ENCODE measurements at regions not wholly inside any gene's neighbourhood (a gene's known extent, or its start where the extent isn't known, plus 50 kb on each side); places are given as distances from the start of the nearest gene placed in this dataset.
A peak's percentile ranks its signal among the peaks of the same experiment; 100 is the strongest.

DNA sequence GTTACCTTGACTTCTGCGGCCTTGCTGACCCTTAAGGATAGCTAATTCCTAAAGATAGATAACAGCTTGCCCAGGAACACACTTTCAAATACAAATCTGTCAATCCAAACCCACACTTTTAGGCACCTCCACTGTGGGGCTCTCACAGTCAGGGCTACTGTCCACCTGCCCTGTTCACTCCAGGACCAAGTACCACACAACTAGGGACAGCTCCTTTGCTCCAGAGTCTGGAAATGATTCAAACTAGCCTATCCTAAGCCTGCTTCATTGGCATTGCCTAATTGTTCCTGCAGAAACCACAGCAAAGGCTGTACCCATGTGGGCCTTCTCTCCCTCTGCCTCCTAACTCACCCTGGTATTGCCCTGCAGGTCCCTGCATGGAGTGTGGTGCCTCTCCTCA lies 538.9 kb upstream of the IGFBP3 start:
- no peaks in the 10 kb centered on the region for H4K20me1 ChIP-seq (ENCODE audit: insufficient read depth)
- no peak overlapping the region for H2AFZ ChIP-seq
- H3K36me3 ChIP-seq (ENCODE audit: low read depth): no peaks in the 10 kb centered on the region
- no peak overlapping the region for H3K27ac ChIP-seq
- H3K4me1 ChIP-seq (ENCODE audit: insufficient read depth): peaks cover 20% of the 10 kb centered on the region
- DNase-seq: peak; percentile 15
- no peak overlapping the region for H3K9ac ChIP-seq
- H3K9me3 ChIP-seq (ENCODE audit: low read depth): no peaks in the 10 kb centered on the region
- H3K4me2 ChIP-seq (ENCODE audit: unreplicated experiment): no peak overlapping the region
- 89 to 92% methylated on average over 1 of the region's 1 CpG for WGBS, 2 experiments (ENCODE audit: low coverage in 1 of 2, low lambda C conversion rate in 2 of 2, missing lambda C conversion rate in 2 of 2)
- H3F3A ChIP-seq (ENCODE audit: insufficient read depth): peaks cover 13% of the 10 kb centered on the region
- no peaks in the 10 kb centered on the region for H3K9me2 ChIP-seq (ENCODE audit: insufficient read depth)
- TF ChIP-seq EZH2phosphoT487 (IDR thresholded peaks at IDR 0.05; ENCODE audit: insufficient read depth, low read depth) (no peak), EZH2 (IDR thresholded peaks at IDR 0.05; ENCODE audit: insufficient read depth, poor library complexity, severe bottlenecking) (no peak)
- H3K79me2 ChIP-seq (ENCODE audit: insufficient read depth): no peaks in the 10 kb centered on the region
- no peaks in the 10 kb centered on the region for H3K27me3 ChIP-seq (replicated peaks; ENCODE audit: insufficient read depth)
- in situ Hi-C loops (cut with MboI): no loop called here
- H3K4me3 ChIP-seq: no peak overlapping the region

DNA sequence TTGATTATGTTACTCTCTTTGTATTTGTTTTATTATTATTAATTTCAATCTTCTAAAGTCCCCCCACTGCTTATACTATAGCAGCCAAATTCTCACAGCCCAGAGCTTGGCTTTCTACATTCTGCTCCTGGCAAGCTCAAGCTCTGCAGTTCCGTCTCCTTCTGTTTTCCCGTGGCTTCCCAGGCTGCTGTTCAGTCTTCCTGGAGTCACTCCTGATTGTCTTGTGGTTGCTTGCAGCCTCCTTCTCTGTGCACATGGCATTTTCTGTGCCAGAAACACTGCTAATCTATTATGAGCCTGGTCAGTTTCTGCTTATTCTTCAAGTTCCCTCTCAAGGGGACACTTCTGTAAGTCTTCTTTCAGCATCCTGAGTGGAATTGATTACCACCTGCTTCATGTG lies 533.7 kb upstream of the IGFBP3 start:
- Histone ChIP-seq H3K9me2 (ENCODE audit: insufficient read depth) (no peaks in the 10 kb centered on the region), H2AFZ (no peak overlapping the region), H3K4me1 (ENCODE audit: insufficient read depth) (peaks cover 36% of the 10 kb centered on the region), H3K9me3 (ENCODE audit: low read depth) (no peaks in the 10 kb centered on the region), H3K79me2 (ENCODE audit: insufficient read depth) (no peaks in the 10 kb centered on the region), H3F3A (ENCODE audit: insufficient read depth) (peaks cover 26% of the 10 kb centered on the region), H4K20me1 (ENCODE audit: insufficient read depth) (no peaks in the 10 kb centered on the region), H3K4me3 (no peak overlapping the region), H3K4me2 (ENCODE audit: unreplicated experiment) (no peak overlapping the region), H3K36me3 (ENCODE audit: low read depth) (no peaks in the 10 kb centered on the region), H3K27me3 (replicated peaks; ENCODE audit: insufficient read depth) (no peaks in the 10 kb centered on the region), H3K9ac (no peak overlapping the region), H3K27ac (no peak overlapping the region)
- 62 to 74% methylated on average over 2 of the region's 2 CpGs for WGBS, 2 experiments (ENCODE audit: low coverage in 1 of 2, low lambda C conversion rate in 2 of 2, missing lambda C conversion rate in 2 of 2)
- DNase-seq: peak; percentile 16
- TF ChIP-seq EZH2phosphoT487 (IDR thresholded peaks at IDR 0.05; ENCODE audit: insufficient read depth, low read depth) (no peak), EZH2 (IDR thresholded peaks at IDR 0.05; ENCODE audit: insufficient read depth, poor library complexity, severe bottlenecking) (no peak)
- in situ Hi-C loops (cut with MboI): no loop called here

DNA sequence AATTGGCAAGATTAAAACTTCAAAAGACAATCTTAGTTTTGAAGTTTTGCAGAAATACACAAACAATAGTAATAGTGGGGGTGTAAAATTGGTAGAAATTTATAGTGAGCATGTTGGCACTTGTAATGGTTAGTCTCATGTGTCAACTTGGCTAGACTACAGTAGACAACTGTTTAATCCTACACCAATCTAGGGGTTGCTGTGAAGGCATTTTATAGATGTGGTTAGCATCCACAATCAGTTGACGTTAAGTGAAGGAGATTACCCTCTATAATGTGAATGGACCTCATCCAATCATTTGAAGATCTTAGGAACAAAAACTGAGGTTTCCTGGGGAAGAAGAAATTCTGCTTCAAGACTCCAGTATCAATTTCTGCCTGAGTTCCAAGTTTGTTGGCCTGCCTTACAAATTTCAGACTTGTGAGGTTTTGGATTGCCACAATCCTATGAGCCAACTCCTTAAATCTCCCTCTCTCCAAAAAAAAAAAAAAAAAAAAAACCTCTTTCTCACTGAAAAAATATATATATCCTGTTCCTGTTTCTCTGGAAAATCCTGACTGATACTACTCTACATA lies 531.6 kb upstream of the IGFBP3 start:
- Histone ChIP-seq H3K36me3 (ENCODE audit: low read depth) (no peaks in the 10 kb centered on the region), H3K27me3 (replicated peaks; ENCODE audit: insufficient read depth) (no peaks in the 10 kb centered on the region), H3K27ac (no peak overlapping the region), H3K79me2 (ENCODE audit: insufficient read depth) (no peaks in the 10 kb centered on the region), H3K4me1 (ENCODE audit: insufficient read depth) (peaks cover 40% of the 10 kb centered on the region), H3K9me3 (ENCODE audit: low read depth) (no peaks in the 10 kb centered on the region), H3K9ac (no peak overlapping the region), H3K9me2 (ENCODE audit: insufficient read depth) (no peaks in the 10 kb centered on the region), H3K4me2 (ENCODE audit: unreplicated experiment) (no peak overlapping the region), H2AFZ (no peak overlapping the region), H3F3A (ENCODE audit: insufficient read depth) (peaks cover 26% of the 10 kb centered on the region), H3K4me3 (no peak overlapping the region), H4K20me1 (ENCODE audit: insufficient read depth) (no peaks in the 10 kb centered on the region)
- no peak for DNase-seq
- 93 to 95% methylated on average over 1 of the region's 1 CpG for WGBS, 2 experiments (ENCODE audit: low coverage in 1 of 2, low lambda C conversion rate in 2 of 2, missing lambda C conversion rate in 2 of 2)
- in situ Hi-C loops (cut with MboI): no loop called here
- TF ChIP-seq EZH2 (IDR thresholded peaks at IDR 0.05; ENCODE audit: insufficient read depth, poor library complexity, severe bottlenecking) (no peak), EZH2phosphoT487 (IDR thresholded peaks at IDR 0.05; ENCODE audit: insufficient read depth, low read depth) (no peak)

DNA sequence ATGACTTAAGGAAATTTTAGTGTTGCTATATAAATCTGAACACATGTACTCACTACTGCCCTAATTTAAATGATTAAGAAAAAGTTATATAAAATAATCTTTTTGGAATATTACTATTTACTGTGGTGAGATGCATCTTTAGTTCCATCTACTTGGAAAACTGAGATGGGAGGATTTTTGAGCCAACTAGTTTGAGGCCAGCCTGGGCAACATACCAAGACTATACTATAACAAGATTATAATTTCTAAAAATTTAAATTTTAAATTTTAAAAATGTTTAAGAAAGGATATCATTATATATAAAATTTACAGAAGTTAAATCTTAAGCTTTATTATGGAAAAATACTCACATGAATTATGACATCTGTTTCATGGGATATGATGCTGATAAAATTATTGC lies 530.8 kb upstream of the IGFBP3 start:
- H3K9ac ChIP-seq: no peak overlapping the region
- no peak overlapping the region for H2AFZ ChIP-seq
- no peak for DNase-seq
- H4K20me1 ChIP-seq (ENCODE audit: insufficient read depth): no peaks in the 10 kb centered on the region
- TF ChIP-seq EZH2phosphoT487 (IDR thresholded peaks at IDR 0.05; ENCODE audit: insufficient read depth, low read depth) (no peak), EZH2 (IDR thresholded peaks at IDR 0.05; ENCODE audit: insufficient read depth, poor library complexity, severe bottlenecking) (no peak)
- no peaks in the 10 kb centered on the region for H3K79me2 ChIP-seq (ENCODE audit: insufficient read depth)
- no peak overlapping the region for H3K27ac ChIP-seq
- H3F3A ChIP-seq (ENCODE audit: insufficient read depth): peaks cover 26% of the 10 kb centered on the region
- H3K9me3 ChIP-seq (ENCODE audit: low read depth): no peaks in the 10 kb centered on the region
- H3K4me1 ChIP-seq (ENCODE audit: insufficient read depth): peaks cover 33% of the 10 kb centered on the region
- no peak overlapping the region for H3K4me3 ChIP-seq
- no peaks in the 10 kb centered on the region for H3K36me3 ChIP-seq (ENCODE audit: low read depth)
- H3K9me2 ChIP-seq (ENCODE audit: insufficient read depth): no peaks in the 10 kb centered on the region
- no peaks in the 10 kb centered on the region for H3K27me3 ChIP-seq (replicated peaks; ENCODE audit: insufficient read depth)
- H3K4me2 ChIP-seq (ENCODE audit: unreplicated experiment): no peak overlapping the region
- in situ Hi-C loops (cut with MboI): no loop called here

DNA sequence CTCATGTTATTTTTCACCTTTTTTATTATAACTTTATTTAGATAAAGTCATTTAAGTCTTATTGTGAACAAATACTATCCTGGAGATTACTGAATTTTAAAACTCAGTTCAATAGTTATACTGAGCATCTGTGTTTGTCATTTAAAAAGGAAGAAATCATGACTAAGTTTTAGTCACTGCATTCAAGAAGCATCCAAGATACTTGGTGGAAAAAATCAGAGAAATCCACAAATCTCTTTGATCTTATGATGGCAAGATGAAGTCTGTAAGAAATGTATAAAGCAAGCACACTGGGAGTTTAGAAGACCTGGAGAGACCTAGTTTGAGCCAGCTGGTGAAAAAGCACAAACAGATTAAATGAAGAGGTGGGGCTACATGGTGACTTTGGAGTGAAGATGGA lies 529.8 kb upstream of the IGFBP3 start:
- Histone ChIP-seq H3K9me3 (ENCODE audit: low read depth) (no peaks in the 10 kb centered on the region), H3K27me3 (replicated peaks; ENCODE audit: insufficient read depth) (no peaks in the 10 kb centered on the region), H3K9ac (no peak overlapping the region), H3K4me3 (no peak overlapping the region), H3F3A (ENCODE audit: insufficient read depth) (peaks cover 23% of the 10 kb centered on the region), H2AFZ (peak overlapping the region; percentile 31; the same call in 1 of the 2 replicates), H3K36me3 (ENCODE audit: low read depth) (no peaks in the 10 kb centered on the region), H3K4me1 (ENCODE audit: insufficient read depth) (peaks cover 25% of the 10 kb centered on the region), H4K20me1 (ENCODE audit: insufficient read depth) (no peaks in the 10 kb centered on the region), H3K79me2 (ENCODE audit: insufficient read depth) (no peaks in the 10 kb centered on the region), H3K27ac (peak overlapping the region; percentile 12; the same call in 1 of the 2 replicates), H3K4me2 (ENCODE audit: unreplicated experiment) (peak overlapping the region; percentile 24), H3K9me2 (ENCODE audit: insufficient read depth) (no peaks in the 10 kb centered on the region)
- TF ChIP-seq EZH2 (IDR thresholded peaks at IDR 0.05; ENCODE audit: insufficient read depth, poor library complexity, severe bottlenecking): no peak
- TF ChIP-seq EZH2phosphoT487 (IDR thresholded peaks at IDR 0.05; ENCODE audit: insufficient read depth, low read depth): no peak
- peak; percentile 67 for DNase-seq
- in situ Hi-C loops (cut with MboI): no loop called here

Data from GM23248 (cell line).